Esophagus muscularis mucosa (tissue), 4 donors: ENCODE measurements at regions not wholly inside any gene's neighbourhood (a gene's known extent, or its start where the extent isn't known, plus 50 kb on each side); places are given as distances from the start of the nearest gene placed in this dataset.

Source experiments
- EP300 ChIP-seq: sonication (generic); formaldehyde crosslinking; IDR thresholded peaks from one replicate; pipeline ENCODE4 v1.6.1; 2017; ENCODE audit warnings: antibody characterized with exemption
- POLR2AphosphoS5 ChIP-seq, 2 donors: sonication (generic); formaldehyde crosslinking; IDR thresholded peaks; one replicate each; pipeline ENCODE4 v1.6.1; 2017; ENCODE audit warnings: antibody characterized with exemption in 2 of 2
- TF ChIP-seq, protein P1 (sequence below), 3 experiments: fragments of 200-600 bp in 2 of 3; fragments of 450-650 bp in 1 of 3; sonication (generic) in 2 of 3; IDR thresholded peaks; one replicate each; pipeline ENCODE4 v1.5.1; 2017 to 2019; ENCODE audit warnings: antibody characterized with exemption in 3 of 3, mild to moderate bottlenecking in 2 of 3, moderate library complexity in 1 of 3

DNA sequence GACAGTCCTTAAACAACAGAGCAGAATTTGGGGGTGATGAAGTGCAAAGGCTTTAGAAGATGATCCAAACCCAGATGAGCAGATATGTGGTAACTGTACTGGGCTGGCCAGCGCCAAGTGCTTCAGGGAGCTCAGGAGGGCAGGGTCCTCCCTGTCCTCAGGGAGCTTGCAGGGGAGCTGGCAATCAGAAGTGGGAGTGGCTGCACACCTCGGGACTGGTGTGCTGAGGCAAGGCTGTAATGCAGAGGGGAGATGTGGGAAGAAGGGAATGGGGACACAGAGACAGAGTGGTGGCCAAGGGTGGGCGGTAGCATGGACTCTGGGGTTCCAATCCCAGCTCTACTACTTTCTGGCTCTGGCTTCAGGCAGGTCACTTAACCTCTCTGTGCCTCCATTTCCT lies 235.6 kb upstream of the NCAM1 start:
- TF ChIP-seq, protein P1, sequence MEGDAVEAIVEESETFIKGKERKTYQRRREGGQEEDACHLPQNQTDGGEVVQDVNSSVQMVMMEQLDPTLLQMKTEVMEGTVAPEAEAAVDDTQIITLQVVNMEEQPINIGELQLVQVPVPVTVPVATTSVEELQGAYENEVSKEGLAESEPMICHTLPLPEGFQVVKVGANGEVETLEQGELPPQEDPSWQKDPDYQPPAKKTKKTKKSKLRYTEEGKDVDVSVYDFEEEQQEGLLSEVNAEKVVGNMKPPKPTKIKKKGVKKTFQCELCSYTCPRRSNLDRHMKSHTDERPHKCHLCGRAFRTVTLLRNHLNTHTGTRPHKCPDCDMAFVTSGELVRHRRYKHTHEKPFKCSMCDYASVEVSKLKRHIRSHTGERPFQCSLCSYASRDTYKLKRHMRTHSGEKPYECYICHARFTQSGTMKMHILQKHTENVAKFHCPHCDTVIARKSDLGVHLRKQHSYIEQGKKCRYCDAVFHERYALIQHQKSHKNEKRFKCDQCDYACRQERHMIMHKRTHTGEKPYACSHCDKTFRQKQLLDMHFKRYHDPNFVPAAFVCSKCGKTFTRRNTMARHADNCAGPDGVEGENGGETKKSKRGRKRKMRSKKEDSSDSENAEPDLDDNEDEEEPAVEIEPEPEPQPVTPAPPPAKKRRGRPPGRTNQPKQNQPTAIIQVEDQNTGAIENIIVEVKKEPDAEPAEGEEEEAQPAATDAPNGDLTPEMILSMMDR (IDR thresholded peaks at IDR 0.05): no peak
- TF ChIP-seq POLR2AphosphoS5 (IDR thresholded peaks at IDR 0.05): no peak
- TF ChIP-seq EP300: no peak
